Dedifferentiated amniotic fluid mesenchymal stem cell (primary cell): ENCODE measurements at regions not wholly inside any gene's neighbourhood (a gene's known extent, or its start where the extent isn't known, plus 50 kb on each side); places are given as distances from the start of the nearest gene placed in this dataset.
A peak's percentile ranks its signal among the peaks of the same experiment; 100 is the strongest.

Experiments
- DNase-seq: peaks from one replicate; pipeline ENCODE4 v3.0.0-alpha.2; 2016; ENCODE audit errors: extremely low spot score

GRCh38 chr7:84548366-84549365 is 354.1 kb upstream of the SEMA3A start:
- no peak for DNase-seq

GRCh38 chr7:84547331-84547730 is 352.7 kb upstream of the SEMA3A start:
- no peak for DNase-seq

GRCh38 chr7:84546403-84546802 is 351.8 kb upstream of the SEMA3A start:
- DNase-seq: no peak

- no peak for DNase-seq
Observed at GRCh38 chr7:84538268-84538667, 343.7 kb upstream of the SEMA3A start.

- DNase-seq: no peak
Observed at GRCh38 chr7:84536271-84536870, 341.8 kb upstream of the SEMA3A start.

GRCh38 chr7:84535580-84536270 is 341.1 kb upstream of the SEMA3A start:
- no peak for DNase-seq

GRCh38 chr7:84533182-84533581 is 338.6 kb upstream of the SEMA3A start:
- no peak for DNase-seq

- DNase-seq: no peak
Observed at GRCh38 chr7:84532196-84532595, 337.6 kb upstream of the SEMA3A start.

GRCh38 chr7:84529480-84530205 is 335.1 kb upstream of the SEMA3A start:
- DNase-seq: peak; percentile 42

GRCh38 chr7:84528756-84529479 is 334.3 kb upstream of the SEMA3A start:
- DNase-seq: no peak

- DNase-seq: peak; percentile 73
Observed at GRCh38 chr7:84524714-84525694, 330.4 kb upstream of the SEMA3A start.

GRCh38 chr7:84513061-84513460 is 318.5 kb upstream of the SEMA3A start:
- DNase-seq: no peak

- DNase-seq: no peak
Observed at GRCh38 chr7:84512055-84512454, 317.5 kb upstream of the SEMA3A start.

- peak; percentile 33 for DNase-seq
Observed at GRCh38 chr7:84510505-84510904, 315.9 kb upstream of the SEMA3A start.

GRCh38 chr7:84509522-84509921 is 314.9 kb upstream of the SEMA3A start:
- no peak for DNase-seq

GRCh38 chr7:84508606-84509005 is 314.0 kb upstream of the SEMA3A start:
- no peak for DNase-seq

- DNase-seq: no peak
Observed at GRCh38 chr7:84507529-84507928, 312.9 kb upstream of the SEMA3A start.

GRCh38 chr7:84506151-84506550 is 311.6 kb upstream of the SEMA3A start:
- no peak for DNase-seq

GRCh38 chr7:84502239-84502638 is 307.6 kb upstream of the SEMA3A start:
- DNase-seq: no peak

GRCh38 chr7:84497873-84498272 is 303.3 kb upstream of the SEMA3A start:
- DNase-seq: no peak
